Breast epithelium (tissue), 4 donors: ENCODE measurements at regions not wholly inside any gene's neighbourhood (a gene's known extent, or its start where the extent isn't known, plus 50 kb on each side); places are given as distances from the start of the nearest gene placed in this dataset.
A peak's percentile ranks its signal among the peaks of the same experiment; 100 is the strongest.

Experiments
- DNase-seq, 2 donors: peaks; one replicate each; pipeline ENCODE4 v3.0.0-alpha.2; 2019; ENCODE audit warnings: low spot score in 2 of 2
- H3K27ac ChIP-seq, 2 donors: fragments of 200-600 bp; sonication (generic) in 1 of 2; one replicate each; pipeline ENCODE4 v1.5.1; 2016 to 2019; ENCODE audit warnings: mild to moderate bottlenecking in 1 of 2
- H3K27me3 ChIP-seq, 2 donors: fragments of 200-600 bp; sonication (generic) in 1 of 2; one replicate each; pipeline versions ENCODE4 v1.5.1 to v1.6.0; 2017 to 2019; ENCODE audit warnings: control low read depth in 1 of 2, mild to moderate bottlenecking in 1 of 2
- H3K36me3 ChIP-seq: fragments of 200-600 bp; one replicate; pipeline ENCODE4 v1.5.1; 2019
- H3K4me1 ChIP-seq, 2 donors: fragments of 200-600 bp; sonication (generic); one replicate each; pipeline ENCODE4 v1.5.1; 2016 to 2019; ENCODE audit warnings: control low read depth in 1 of 2
- H3K4me3 ChIP-seq, 3 donors: fragments of 200-600 bp; sonication (generic); 1 replicate in 2 of 3; 2 replicates in 1 of 3; pipeline ENCODE4 v1.5.1; 2016 to 2019; ENCODE audit warnings: mild to moderate bottlenecking in 3 of 3, moderate library complexity in 2 of 3
- H3K9me3 ChIP-seq, 2 donors: fragments of 200-600 bp; sonication (generic) in 1 of 2; one replicate each; pipeline ENCODE4 v1.5.1; 2016 to 2019; ENCODE audit warnings: control low read depth in 1 of 2
- POLR2A ChIP-seq: fragments of 450-650 bp; IDR thresholded peaks from one replicate; pipeline ENCODE4 v1.6.1; 2016; ENCODE audit warnings: antibody characterized with exemption, mild to moderate bottlenecking, moderate library complexity
- POLR2AphosphoS5 ChIP-seq, 3 donors: sonication (generic); formaldehyde crosslinking; IDR thresholded peaks; one replicate each; pipeline ENCODE4 v1.6.1; 2017; ENCODE audit warnings: antibody characterized with exemption in 3 of 3
- intact Hi-C: fragments of 100-400 bp; cut with DNase I; formaldehyde crosslinking; loops from one replicate; pipeline ENCODE4 v1.15.1; 2023; ENCODE audit warnings: low total_unique reads
- TF ChIP-seq, protein P1 (sequence below), 3 donors: fragments of 450-650 bp; IDR thresholded peaks; one replicate each; pipeline ENCODE4 v1.5.1; 2016 to 2017; ENCODE audit warnings: antibody characterized with exemption in 3 of 3, mild to moderate bottlenecking in 3 of 3, moderate library complexity in 3 of 3

DNA sequence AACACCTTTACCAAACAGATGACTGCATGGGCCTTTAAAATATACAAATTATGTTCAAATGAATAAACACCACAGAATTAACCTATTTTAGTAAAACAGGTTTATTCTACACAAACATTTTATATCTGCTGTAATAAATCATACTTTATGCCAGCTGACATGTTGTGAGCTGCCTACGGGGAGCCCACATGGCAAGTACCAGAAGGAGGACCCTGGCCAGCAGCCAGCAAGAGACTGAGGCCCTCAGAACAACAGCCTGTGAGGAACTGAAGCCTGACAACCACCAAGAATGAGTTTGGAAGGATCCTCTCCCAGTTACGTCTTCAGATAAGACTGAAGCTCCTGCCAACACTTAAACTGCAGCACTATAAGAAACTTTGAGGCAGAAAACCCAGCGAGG lies 377.0 kb downstream of the PDGFC start:
- Histone ChIP-seq H3K27ac (no peak overlapping the region), H3K27me3 (no peaks in the 10 kb centered on the region), H3K4me3 (no peak overlapping the region), H3K36me3 (no peaks in the 10 kb centered on the region), H3K9me3 (no peaks in the 10 kb centered on the region), H3K4me1 (no peaks in the 10 kb centered on the region)
- intact Hi-C loops: no loop called here
- no peak for DNase-seq
- no peak for TF ChIP-seq POLR2AphosphoS5 (IDR thresholded peaks at IDR 0.05)
- TF ChIP-seq, protein P1, sequence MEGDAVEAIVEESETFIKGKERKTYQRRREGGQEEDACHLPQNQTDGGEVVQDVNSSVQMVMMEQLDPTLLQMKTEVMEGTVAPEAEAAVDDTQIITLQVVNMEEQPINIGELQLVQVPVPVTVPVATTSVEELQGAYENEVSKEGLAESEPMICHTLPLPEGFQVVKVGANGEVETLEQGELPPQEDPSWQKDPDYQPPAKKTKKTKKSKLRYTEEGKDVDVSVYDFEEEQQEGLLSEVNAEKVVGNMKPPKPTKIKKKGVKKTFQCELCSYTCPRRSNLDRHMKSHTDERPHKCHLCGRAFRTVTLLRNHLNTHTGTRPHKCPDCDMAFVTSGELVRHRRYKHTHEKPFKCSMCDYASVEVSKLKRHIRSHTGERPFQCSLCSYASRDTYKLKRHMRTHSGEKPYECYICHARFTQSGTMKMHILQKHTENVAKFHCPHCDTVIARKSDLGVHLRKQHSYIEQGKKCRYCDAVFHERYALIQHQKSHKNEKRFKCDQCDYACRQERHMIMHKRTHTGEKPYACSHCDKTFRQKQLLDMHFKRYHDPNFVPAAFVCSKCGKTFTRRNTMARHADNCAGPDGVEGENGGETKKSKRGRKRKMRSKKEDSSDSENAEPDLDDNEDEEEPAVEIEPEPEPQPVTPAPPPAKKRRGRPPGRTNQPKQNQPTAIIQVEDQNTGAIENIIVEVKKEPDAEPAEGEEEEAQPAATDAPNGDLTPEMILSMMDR (IDR thresholded peaks at IDR 0.05): no peak
- TF ChIP-seq POLR2A: no peak

DNA sequence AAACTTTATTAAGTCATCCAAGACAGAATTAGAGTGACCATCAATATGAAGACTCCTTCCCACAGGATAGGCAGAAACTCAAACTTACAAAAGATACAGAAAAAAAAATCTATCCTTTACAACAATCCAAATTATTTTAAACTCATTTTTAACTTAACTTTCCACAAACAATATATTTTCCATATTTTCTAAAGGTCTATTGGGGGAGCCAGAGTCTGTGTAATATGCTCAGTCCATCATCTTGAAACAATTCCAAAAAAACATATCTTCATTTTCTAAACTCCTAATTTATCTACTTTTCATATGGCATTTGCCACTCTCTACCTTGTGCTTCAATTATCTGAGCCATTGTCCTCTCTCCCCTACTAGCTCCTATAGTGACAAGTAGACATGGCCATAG lies 378.1 kb downstream of the PDGFC start:
- no peaks in the 10 kb centered on the region for H3K36me3 ChIP-seq
- H3K4me1 ChIP-seq: no peaks in the 10 kb centered on the region
- H3K27ac ChIP-seq: no peak overlapping the region
- DNase-seq: no peak
- no peaks in the 10 kb centered on the region for H3K27me3 ChIP-seq
- no peaks in the 10 kb centered on the region for H3K9me3 ChIP-seq
- H3K4me3 ChIP-seq: no peak overlapping the region
- TF ChIP-seq POLR2A: no peak
- TF ChIP-seq POLR2AphosphoS5 (IDR thresholded peaks at IDR 0.05): no peak
- TF ChIP-seq, protein P1 (IDR thresholded peaks at IDR 0.05): no peak
- intact Hi-C loops: no loop called here

DNA sequence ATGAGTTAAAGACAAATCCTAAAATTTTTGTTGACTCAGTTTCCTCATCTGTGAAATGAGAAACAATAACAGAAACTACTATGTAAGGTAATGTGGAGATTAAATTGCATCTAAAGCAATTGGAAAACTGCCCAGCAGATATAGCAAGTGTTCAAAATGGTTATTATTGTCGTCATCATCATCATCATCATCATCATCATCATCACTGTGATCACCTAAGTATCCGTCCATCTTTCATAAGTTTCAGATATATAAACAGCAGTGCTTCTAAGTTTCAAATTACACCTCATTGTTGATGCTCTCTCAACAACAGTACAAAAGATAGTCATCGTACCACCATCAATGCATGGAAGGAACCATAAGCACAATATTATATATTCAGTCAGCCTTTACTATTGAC lies 379.9 kb downstream of the PDGFC start:
- DNase-seq: no peak
- intact Hi-C loops: no loop called here
- no peak for TF ChIP-seq POLR2AphosphoS5 (IDR thresholded peaks at IDR 0.05)
- no peak for TF ChIP-seq POLR2A
- TF ChIP-seq, protein P1 (IDR thresholded peaks at IDR 0.05): no peak
- Histone ChIP-seq H3K4me3 (no peak overlapping the region), H3K4me1 (no peaks in the 10 kb centered on the region), H3K36me3 (no peaks in the 10 kb centered on the region), H3K27me3 (no peaks in the 10 kb centered on the region), H3K27ac (no peak overlapping the region), H3K9me3 (no peaks in the 10 kb centered on the region)

DNA sequence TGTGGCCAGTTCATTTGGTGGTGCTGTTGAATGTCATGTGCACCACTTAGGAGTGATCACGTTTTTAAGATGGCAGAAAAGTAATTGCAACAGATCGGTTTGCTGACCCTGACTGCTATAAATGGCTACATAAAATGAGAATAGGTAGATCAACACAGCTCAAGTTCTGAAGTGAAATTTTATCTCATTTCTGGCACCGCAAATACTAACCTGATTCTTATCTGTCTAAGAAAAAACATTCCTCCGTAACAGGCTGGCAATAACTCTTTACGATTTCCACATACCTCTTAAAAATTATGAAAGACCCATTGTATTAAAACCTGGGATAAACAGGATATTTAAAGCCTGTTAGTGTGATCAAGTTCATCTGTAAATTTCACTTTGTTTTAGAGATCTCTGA lies 387.5 kb downstream of the PDGFC start:
- Histone ChIP-seq H3K4me3 (no peak overlapping the region), H3K27ac (peak overlapping the region; percentile 20 to 49), H3K27me3 (no peaks in the 10 kb centered on the region), H3K36me3 (no peaks in the 10 kb centered on the region), H3K9me3 (no peaks in the 10 kb centered on the region), H3K4me1 (peaks cover 0 to 14% of the 10 kb centered on the region in 2 donors)
- intact Hi-C loops: no loop called here
- no peak for DNase-seq
- no peak for TF ChIP-seq POLR2AphosphoS5 (IDR thresholded peaks at IDR 0.05)
- TF ChIP-seq, protein P1 (IDR thresholded peaks at IDR 0.05): no peak
- no peak for TF ChIP-seq POLR2A

GRCh38 chr4:156583265-156583664 lies 388.3 kb downstream of the PDGFC start:
- Histone ChIP-seq H3K4me3 (no peak overlapping the region), H3K27me3 (no peaks in the 10 kb centered on the region), H3K9me3 (no peaks in the 10 kb centered on the region), H3K4me1 (peaks cover 0 to 14% of the 10 kb centered on the region in 2 donors), H3K27ac (peak overlapping the region in 1 of 2 donors; percentile 20), H3K36me3 (no peaks in the 10 kb centered on the region)
- DNase-seq: no peak
- intact Hi-C loops: no loop called here
- TF ChIP-seq POLR2A (no peak), POLR2AphosphoS5 (IDR thresholded peaks at IDR 0.05) (no peak)
- TF ChIP-seq, protein P1 (IDR thresholded peaks at IDR 0.05): no peak
